ENCODE measurements at regions not wholly inside any gene's neighbourhood (a gene's known extent, or its start where the extent isn't known, plus 50 kb on each side); places are given as distances from the start of the nearest gene placed in this dataset.
"Not testable (repeated sequence)": the region's sequence is repeated elsewhere in the genome, so short reads cannot be mapped to it uniquely, and the experiment has no call there.

GRCh38 chr21:15614766-15615165 lies 115.0 kb upstream of the USP25 start:
- no peak for DNase-seq (ENCODE audit: low spot score)

- DNase-seq (ENCODE audit: low spot score) = no peak
Observed at GRCh38 chr21:15616864-15617574, 112.8 kb upstream of the USP25 start.

GRCh38 chr21:15617964-15618363 lies 111.8 kb upstream of the USP25 start:
- peak; percentile 22 for DNase-seq (ENCODE audit: low spot score)

GRCh38 chr21:15620892-15621291 lies 108.9 kb upstream of the USP25 start:
- DNase-seq (ENCODE audit: low spot score) = no peak

- no peak for DNase-seq (ENCODE audit: low spot score)
Observed at GRCh38 chr21:15624646-15625045, 105.1 kb upstream of the USP25 start.

- no peak for DNase-seq (ENCODE audit: low spot score)
Observed at GRCh38 chr21:15625363-15625762, 104.4 kb upstream of the USP25 start.

- DNase-seq (ENCODE audit: low spot score) = no peak
Observed at GRCh38 chr21:15626031-15626430, 103.8 kb upstream of the USP25 start.

GRCh38 chr21:15627011-15627410 lies 102.8 kb upstream of the USP25 start:
- no peak for DNase-seq (ENCODE audit: low spot score)

- no peak for DNase-seq (ENCODE audit: low spot score)
Observed at GRCh38 chr21:15627823-15628222, 102.0 kb upstream of the USP25 start.

GRCh38 chr21:15631342-15631741 lies 98.4 kb upstream of the USP25 start:
- no peak for DNase-seq (ENCODE audit: low spot score)

- not testable (repeated sequence) for DNase-seq (ENCODE audit: low spot score)
Observed at GRCh38 chr21:15634541-15634940, 95.2 kb upstream of the USP25 start.

- peak; percentile 8 for DNase-seq (ENCODE audit: low spot score)
Observed at GRCh38 chr21:15638856-15639549, 90.8 kb upstream of the USP25 start.

GRCh38 chr21:15640113-15640512 lies 89.7 kb upstream of the USP25 start:
- not testable (repeated sequence) for DNase-seq (ENCODE audit: low spot score)

GRCh38 chr21:15644489-15644888 lies 85.3 kb upstream of the USP25 start:
- no peak for DNase-seq (ENCODE audit: low spot score)

GRCh38 chr21:15645830-15646229 lies 84.0 kb upstream of the USP25 start:
- DNase-seq (ENCODE audit: low spot score) = no peak

GRCh38 chr21:15650735-15651134 lies 79.0 kb upstream of the USP25 start:
- no peak for DNase-seq (ENCODE audit: low spot score)

GRCh38 chr21:15651172-15651571 lies 78.6 kb upstream of the USP25 start:
- DNase-seq (ENCODE audit: low spot score) = no peak

GRCh38 chr21:15653710-15654109 lies 76.1 kb upstream of the USP25 start:
- no peak for DNase-seq (ENCODE audit: low spot score)

GRCh38 chr21:15654171-15654570 lies 75.6 kb upstream of the USP25 start:
- DNase-seq (ENCODE audit: low spot score) = no peak

GRCh38 chr21:15659753-15660422 lies 69.9 kb upstream of the USP25 start:
- no peak for DNase-seq (ENCODE audit: low spot score)

- DNase-seq (ENCODE audit: low spot score) = no peak
Observed at GRCh38 chr21:15660423-15660804, 69.4 kb upstream of the USP25 start.

GRCh38 chr21:15667010-15667409 lies 62.8 kb upstream of the USP25 start:
- DNase-seq (ENCODE audit: low spot score) = no peak

- no peak for DNase-seq (ENCODE audit: low spot score)
Observed at GRCh38 chr21:15667819-15668218, 62.0 kb upstream of the USP25 start.

Data from iPS-NIHi11 (cell line).